ENCODE measurements at regions not wholly inside any gene's neighbourhood (a gene's known extent, or its start where the extent isn't known, plus 50 kb on each side); places are given as distances from the start of the nearest gene placed in this dataset.

- no peak for TF ChIP-seq CTCF (conservative IDR thresholded peaks at IDR 0.05; ENCODE audit: low read depth in 2 of 2)
- no peak for TF ChIP-seq CREB1 (CRISPR knock-in tag; IDR thresholded peaks at IDR 0.05; ENCODE audit: low read depth)
- TF ChIP-seq EZH2 (IDR thresholded peaks at IDR 0.05; ENCODE audit: low read depth, unreplicated experiment) = no peak
- TF ChIP-seq REST (IDR thresholded peaks at IDR 0.05; ENCODE audit: unreplicated experiment) = no peak
- TF ChIP-seq ETS1 (IDR thresholded peaks at IDR 0.05) = no peak
- no peak for TF ChIP-seq POLR2AphosphoS5 (IDR thresholded peaks at IDR 0.05; ENCODE audit: low read depth)
- TF ChIP-seq STAT1 (IDR thresholded peaks at IDR 0.05; ENCODE audit: unreplicated experiment) = no peak
- TF ChIP-seq JUNB (IDR thresholded peaks at IDR 0.05; ENCODE audit: unreplicated experiment) = no peak
Observed at GRCh38 chr7:156178857-156179256, 366.6 kb upstream of the SHH start.

Measured in GM23338 (cell line).